ENCODE measurements at regions not wholly inside any gene's neighbourhood (a gene's known extent, or its start where the extent isn't known, plus 50 kb on each side); places are given as distances from the start of the nearest gene placed in this dataset.

DNA sequence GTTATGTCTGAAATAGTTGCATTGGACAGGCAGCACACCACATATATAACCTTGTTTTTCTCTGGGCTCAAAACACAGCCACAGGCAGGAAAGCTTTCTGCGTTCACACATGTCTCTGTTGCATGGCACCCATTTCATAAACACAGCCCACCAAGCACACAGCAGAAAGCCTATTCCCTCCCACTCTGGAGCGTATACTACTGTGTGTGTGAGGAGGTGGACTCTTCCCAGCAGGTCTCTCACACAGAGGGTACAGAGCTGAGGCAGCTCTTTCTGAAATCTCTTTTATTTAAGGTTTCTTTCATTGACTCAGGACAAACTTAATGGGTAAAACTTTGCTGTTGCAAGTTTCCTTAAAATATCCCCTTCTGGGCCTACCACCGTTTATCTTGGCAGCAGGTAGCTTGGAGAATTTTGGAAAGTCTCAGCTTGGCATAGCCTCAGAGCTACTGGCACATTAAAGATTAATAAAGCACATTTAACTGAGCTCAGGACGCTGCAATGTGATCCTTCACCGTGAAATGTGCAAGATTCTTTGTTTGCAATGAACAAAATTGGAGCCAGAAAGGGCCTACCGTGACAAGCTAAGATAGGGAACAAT, 105.1 kb upstream of the NCKAP5 start:
- Mint-ChIP-seq H3K4me1 (no peaks in the 10 kb centered on the region), H3K27ac (no peak overlapping the region), H3K9me3 (peaks cover 5% of the 10 kb centered on the region), H3K27me3 (peaks cover 13% of the 10 kb centered on the region), H3K4me3 (no peak overlapping the region), H3K36me3 (ENCODE audit: low read depth) (no peaks in the 10 kb centered on the region)
- no peak for ATAC-seq (ENCODE audit: low read depth)
- no peak for DNase-seq
- ChIA-PET CTCF (no interaction called here), POLR2A (no interaction called here)
- TF ChIP-seq CTCF (IDR thresholded peaks at IDR 0.05) = no peak
- intact Hi-C loops (cut with micrococcal nuclease) = no loop called here

- Mint-ChIP-seq H3K4me3 (no peak overlapping the region), H3K36me3 (ENCODE audit: low read depth) (no peaks in the 10 kb centered on the region), H3K27me3 (peaks cover 13% of the 10 kb centered on the region), H3K27ac (no peak overlapping the region), H3K4me1 (no peaks in the 10 kb centered on the region), H3K9me3 (peaks cover 2% of the 10 kb centered on the region)
- intact Hi-C loops (cut with micrococcal nuclease) = no loop called here
- POLR2A ChIA-PET = no interaction called here
- ATAC-seq (ENCODE audit: low read depth) (no peak), DNase-seq (no peak)
- CTCF ChIA-PET = no interaction called here
- no peak for TF ChIP-seq CTCF (IDR thresholded peaks at IDR 0.05)
Observed at GRCh38 chr2:133674066-133674432, 105.8 kb upstream of the NCKAP5 start.

DNA sequence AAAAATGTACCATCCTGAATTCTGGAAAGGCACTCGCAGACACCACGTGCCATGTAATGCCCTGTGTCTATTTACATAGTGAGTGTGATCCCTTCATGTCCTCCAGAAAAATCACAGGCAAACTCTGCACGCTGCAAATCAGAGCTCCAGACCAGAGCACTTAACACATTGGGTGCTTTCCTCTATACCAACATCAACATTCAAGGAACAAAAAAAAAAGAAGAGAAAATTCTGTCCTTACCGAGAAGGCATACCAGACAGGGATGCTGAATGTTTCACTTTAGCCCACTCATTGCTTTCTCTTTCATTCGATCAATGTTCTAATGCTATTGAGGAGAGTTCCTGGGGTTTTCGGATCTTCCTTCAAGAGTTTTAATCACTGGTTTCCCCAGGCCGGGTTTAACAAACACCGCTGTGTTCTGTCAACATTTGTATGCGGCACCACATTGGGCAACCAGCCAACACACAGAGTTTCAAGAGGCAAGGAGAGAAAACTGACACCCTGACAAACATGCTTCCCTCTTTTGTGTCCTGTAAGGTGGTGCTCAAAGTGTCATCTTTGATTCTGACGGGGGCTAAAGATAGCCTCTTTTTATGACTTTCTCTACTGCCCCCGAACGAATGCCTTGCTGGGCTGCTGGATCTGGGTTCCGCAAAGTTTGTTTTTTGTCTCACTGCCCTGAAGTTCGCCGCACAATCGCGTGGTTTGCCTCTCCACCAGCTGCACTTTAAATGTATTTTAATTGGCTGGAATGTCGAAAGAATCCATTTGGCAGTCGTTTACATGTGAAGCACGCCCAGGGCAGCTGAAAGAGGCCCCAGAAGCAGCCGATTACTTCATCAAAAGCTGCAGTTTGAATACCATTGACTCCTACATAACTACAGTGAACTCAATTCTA, 106.4 kb upstream of the NCKAP5 start:
- no peaks in the 10 kb centered on the region for H3K36me3 Mint-ChIP-seq (ENCODE audit: low read depth)
- H3K9me3 Mint-ChIP-seq = no peaks in the 10 kb centered on the region
- ATAC-seq (ENCODE audit: low read depth) = no peak
- H3K4me1 Mint-ChIP-seq = no peaks in the 10 kb centered on the region
- ChIA-PET POLR2A (no interaction called here), CTCF (no interaction called here)
- no peak overlapping the region for H3K4me3 Mint-ChIP-seq
- H3K27me3 Mint-ChIP-seq = peaks cover 13% of the 10 kb centered on the region
- no peak for TF ChIP-seq CTCF (IDR thresholded peaks at IDR 0.05)
- DNase-seq = no peak
- intact Hi-C loops (cut with micrococcal nuclease) = no loop called here
- no peak overlapping the region for H3K27ac Mint-ChIP-seq

- DNase-seq (no peak), ATAC-seq (ENCODE audit: low read depth) (no peak)
- CTCF ChIA-PET = no interaction called here
- Mint-ChIP-seq H3K36me3 (ENCODE audit: low read depth) (no peaks in the 10 kb centered on the region), H3K4me1 (no peaks in the 10 kb centered on the region), H3K27ac (no peak overlapping the region), H3K9me3 (no peaks in the 10 kb centered on the region), H3K4me3 (no peak overlapping the region), H3K27me3 (peaks cover 13% of the 10 kb centered on the region)
- POLR2A ChIA-PET = no interaction called here
- TF ChIP-seq CTCF (IDR thresholded peaks at IDR 0.05) = no peak
- intact Hi-C loops (cut with micrococcal nuclease) = no loop called here
Observed at GRCh38 chr2:133676392-133677130, 108.3 kb upstream of the NCKAP5 start.

Measured in activated B cell treated with CpG ODN at 0.5 μM for 24 hours (primary cell).